ENCODE measurements at regions not wholly inside any gene's neighbourhood (a gene's known extent, or its start where the extent isn't known, plus 50 kb on each side); places are given as distances from the start of the nearest gene placed in this dataset.

GRCh38 chr2:45281311-45281710, 272.1 kb upstream of the SIX2 start:
- H3K27ac Mint-ChIP-seq (ENCODE audit: unreplicated experiment) = no peak overlapping the region

GRCh38 chr2:45280794-45281193, 271.5 kb upstream of the SIX2 start:
- no peak overlapping the region for H3K27ac Mint-ChIP-seq (ENCODE audit: unreplicated experiment)
- DNase-seq = no peak
- H3K36me3 Mint-ChIP-seq (ENCODE audit: unreplicated experiment) = no peaks in the 10 kb centered on the region
- H3K4me1 Mint-ChIP-seq (ENCODE audit: low read depth, unreplicated experiment) = no peaks in the 10 kb centered on the region
- H3K4me3 Mint-ChIP-seq (ENCODE audit: unreplicated experiment) = no peak overlapping the region
- H3K9me3 Mint-ChIP-seq (ENCODE audit: unreplicated experiment) = no peaks in the 10 kb centered on the region
- no peak for TF ChIP-seq CTCF (IDR thresholded peaks at IDR 0.05; ENCODE audit: partially characterized antibody, unreplicated experiment)
- peaks cover 3% of the 10 kb centered on the region for H3K27me3 Mint-ChIP-seq (ENCODE audit: unreplicated experiment)

More at GRCh38 chr2:45281311-45281710, 272.1 kb upstream of the SIX2 start:
- Mint-ChIP-seq H3K4me3 (ENCODE audit: unreplicated experiment) (no peak overlapping the region), H3K9me3 (ENCODE audit: unreplicated experiment) (no peaks in the 10 kb centered on the region), H3K36me3 (ENCODE audit: unreplicated experiment) (no peaks in the 10 kb centered on the region), H3K27me3 (ENCODE audit: unreplicated experiment) (peaks cover 3% of the 10 kb centered on the region), H3K4me1 (ENCODE audit: low read depth, unreplicated experiment) (no peaks in the 10 kb centered on the region)
- no peak for DNase-seq
- TF ChIP-seq CTCF (IDR thresholded peaks at IDR 0.05; ENCODE audit: partially characterized antibody, unreplicated experiment) = no peak

- Mint-ChIP-seq H3K27ac (ENCODE audit: unreplicated experiment) (no peak overlapping the region), H3K36me3 (ENCODE audit: unreplicated experiment) (no peaks in the 10 kb centered on the region), H3K4me3 (ENCODE audit: unreplicated experiment) (no peak overlapping the region), H3K9me3 (ENCODE audit: unreplicated experiment) (no peaks in the 10 kb centered on the region), H3K4me1 (ENCODE audit: low read depth, unreplicated experiment) (peaks cover 6% of the 10 kb centered on the region), H3K27me3 (ENCODE audit: unreplicated experiment) (peaks cover 1% of the 10 kb centered on the region)
- DNase-seq = no peak
- no peak for TF ChIP-seq CTCF (IDR thresholded peaks at IDR 0.05; ENCODE audit: partially characterized antibody, unreplicated experiment)
Observed at GRCh38 chr2:45279356-45279755, 270.1 kb upstream of the SIX2 start.

GRCh38 chr2:45278365-45279078, 269.3 kb upstream of the SIX2 start:
- Mint-ChIP-seq H3K9me3 (ENCODE audit: unreplicated experiment) (no peaks in the 10 kb centered on the region), H3K4me1 (ENCODE audit: low read depth, unreplicated experiment) (peaks cover 13% of the 10 kb centered on the region), H3K36me3 (ENCODE audit: unreplicated experiment) (no peaks in the 10 kb centered on the region), H3K27me3 (ENCODE audit: unreplicated experiment) (peaks cover 1% of the 10 kb centered on the region), H3K4me3 (ENCODE audit: unreplicated experiment) (no peak overlapping the region), H3K27ac (ENCODE audit: unreplicated experiment) (no peak overlapping the region)
- TF ChIP-seq CTCF (IDR thresholded peaks at IDR 0.05; ENCODE audit: partially characterized antibody, unreplicated experiment) = no peak
- no peak for DNase-seq

GRCh38 chr2:45276914-45277313, 267.7 kb upstream of the SIX2 start:
- no peak overlapping the region for H3K27ac Mint-ChIP-seq (ENCODE audit: unreplicated experiment)
- peaks cover 4% of the 10 kb centered on the region for H3K27me3 Mint-ChIP-seq (ENCODE audit: unreplicated experiment)
- TF ChIP-seq CTCF (IDR thresholded peaks at IDR 0.05; ENCODE audit: partially characterized antibody, unreplicated experiment) = no peak
- H3K9me3 Mint-ChIP-seq (ENCODE audit: unreplicated experiment) = peaks cover 2% of the 10 kb centered on the region
- DNase-seq = no peak
- peaks cover 16% of the 10 kb centered on the region for H3K4me1 Mint-ChIP-seq (ENCODE audit: low read depth, unreplicated experiment)
- H3K36me3 Mint-ChIP-seq (ENCODE audit: unreplicated experiment) = no peaks in the 10 kb centered on the region
- no peak overlapping the region for H3K4me3 Mint-ChIP-seq (ENCODE audit: unreplicated experiment)
